MG63 (cell line): ENCODE measurements at regions not wholly inside any gene's neighbourhood (a gene's known extent, or its start where the extent isn't known, plus 50 kb on each side); places are given as distances from the start of the nearest gene placed in this dataset.

Source experiments
- DNase-seq: peaks from one replicate; pipeline ENCODE4 v3.0.0-alpha.2; 2020
- H3K27me3 ChIP-seq: fragments of 250-450 bp; sonication (Bioruptor Pico); 2 replicates; pipeline ENCODE4 v1.5.1; 2020; ENCODE audit warnings: mild to moderate bottlenecking, moderate library complexity
- H3K36me3 ChIP-seq: fragments of 250-450 bp; sonication (Bioruptor Pico); 2 replicates; pipeline ENCODE4 v1.5.1; 2020; ENCODE audit warnings: mild to moderate bottlenecking, moderate library complexity
- H3K4me3 ChIP-seq: fragments of 250-450 bp; sonication (Bioruptor Pico); 2 replicates; pipeline ENCODE4 v1.5.1; 2020; ENCODE audit warnings: mild to moderate bottlenecking, moderate library complexity
- H3K9me3 ChIP-seq: fragments of 250-450 bp; sonication (Bioruptor Pico); 2 replicates; pipeline ENCODE4 v1.5.1; 2020; ENCODE audit warnings: mild to moderate bottlenecking, moderate library complexity

GRCh38 chr2:122395687-122396086 is 640.2 kb downstream of the TSN start:
- no peak overlapping the region for H3K4me3 ChIP-seq
- H3K27me3 ChIP-seq, result no peaks in the 10 kb centered on the region
- H3K36me3 ChIP-seq, result no peaks in the 10 kb centered on the region
- no peaks in the 10 kb centered on the region for H3K9me3 ChIP-seq
- DNase-seq, result no peak

GRCh38 chr2:122411231-122411630 is 655.8 kb downstream of the TSN start:
- H3K36me3 ChIP-seq, result no peaks in the 10 kb centered on the region
- no peaks in the 10 kb centered on the region for H3K27me3 ChIP-seq
- no peak overlapping the region for H3K4me3 ChIP-seq
- peaks cover 10% of the 10 kb centered on the region for H3K9me3 ChIP-seq
- DNase-seq, result no peak

DNA sequence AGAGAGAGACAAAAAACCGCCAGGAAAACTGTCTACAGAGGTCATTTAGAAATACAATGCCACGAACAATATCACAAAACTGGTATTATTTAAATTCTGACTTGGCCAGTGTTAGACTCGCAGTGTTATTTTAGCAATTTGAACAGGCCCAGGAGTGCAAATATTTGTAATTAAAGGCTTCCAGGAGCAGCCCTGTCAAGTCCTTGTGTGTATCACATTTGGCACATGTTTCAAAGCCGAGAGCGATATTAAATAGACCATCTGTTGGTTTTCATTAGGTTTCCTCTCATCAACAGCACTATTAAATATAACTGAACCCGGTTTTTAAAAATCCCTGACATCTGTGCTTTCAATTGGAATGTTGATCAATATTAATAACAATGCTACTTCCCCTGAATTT is 656.9 kb downstream of the TSN start:
- no peak for DNase-seq

DNA sequence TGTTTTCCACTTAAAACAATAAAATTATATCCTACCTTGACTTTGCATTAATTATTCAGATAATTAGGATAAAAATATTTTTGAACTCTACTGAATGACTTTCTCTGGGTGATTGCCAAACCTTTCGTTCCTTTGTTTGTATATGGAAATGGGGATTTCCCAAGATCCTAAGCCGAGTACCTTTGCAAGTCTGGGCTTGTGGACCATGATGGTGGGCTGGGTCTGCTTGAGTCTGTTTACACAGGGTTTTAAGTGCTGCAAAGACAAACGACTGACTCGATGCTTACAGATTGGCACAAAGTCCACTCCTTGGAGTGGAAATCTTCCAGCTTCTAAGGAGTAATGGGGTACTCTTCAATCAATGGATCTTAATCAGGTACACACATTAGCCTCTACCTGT is 659.5 kb downstream of the TSN start:
- Histone ChIP-seq H3K27me3 (no peaks in the 10 kb centered on the region), H3K36me3 (no peaks in the 10 kb centered on the region), H3K9me3 (peaks cover 10% of the 10 kb centered on the region), H3K4me3 (no peak overlapping the region)
- peak; percentile 9 for DNase-seq

More for the DNA sequence above, 656.9 kb downstream of the TSN start:
- no peak overlapping the region for H3K4me3 ChIP-seq
- no peaks in the 10 kb centered on the region for H3K36me3 ChIP-seq
- peaks cover 10% of the 10 kb centered on the region for H3K9me3 ChIP-seq
- H3K27me3 ChIP-seq, result no peaks in the 10 kb centered on the region

DNA sequence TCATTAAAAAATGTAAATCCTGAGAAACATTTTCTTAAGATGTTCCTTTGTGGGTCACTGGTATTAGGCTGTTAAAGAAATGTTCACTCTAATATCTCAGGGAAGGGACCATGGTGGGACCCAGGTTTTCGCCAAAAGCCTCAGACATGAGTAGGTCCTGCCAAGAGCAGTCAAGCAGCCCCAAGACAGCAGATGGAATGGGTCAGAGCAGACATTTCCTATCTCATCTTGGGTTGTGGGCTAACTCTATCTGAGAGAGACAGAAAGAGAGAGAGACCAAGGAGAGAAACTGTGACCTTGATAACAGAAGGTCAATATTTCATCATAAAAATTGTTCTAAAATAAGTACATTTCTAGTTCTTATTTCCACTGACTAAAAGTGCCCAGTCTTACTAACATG is 661.7 kb downstream of the TSN start:
- Histone ChIP-seq H3K4me3 (no peak overlapping the region), H3K27me3 (no peaks in the 10 kb centered on the region), H3K36me3 (no peaks in the 10 kb centered on the region), H3K9me3 (no peaks in the 10 kb centered on the region; the same call in 1 of the 2 replicates)
- no peak for DNase-seq

GRCh38 chr2:122421775-122422174 is 666.3 kb downstream of the TSN start:
- no peaks in the 10 kb centered on the region for H3K36me3 ChIP-seq
- DNase-seq, result no peak
- no peak overlapping the region for H3K4me3 ChIP-seq
- H3K27me3 ChIP-seq, result no peaks in the 10 kb centered on the region
- H3K9me3 ChIP-seq, result no peaks in the 10 kb centered on the region

DNA sequence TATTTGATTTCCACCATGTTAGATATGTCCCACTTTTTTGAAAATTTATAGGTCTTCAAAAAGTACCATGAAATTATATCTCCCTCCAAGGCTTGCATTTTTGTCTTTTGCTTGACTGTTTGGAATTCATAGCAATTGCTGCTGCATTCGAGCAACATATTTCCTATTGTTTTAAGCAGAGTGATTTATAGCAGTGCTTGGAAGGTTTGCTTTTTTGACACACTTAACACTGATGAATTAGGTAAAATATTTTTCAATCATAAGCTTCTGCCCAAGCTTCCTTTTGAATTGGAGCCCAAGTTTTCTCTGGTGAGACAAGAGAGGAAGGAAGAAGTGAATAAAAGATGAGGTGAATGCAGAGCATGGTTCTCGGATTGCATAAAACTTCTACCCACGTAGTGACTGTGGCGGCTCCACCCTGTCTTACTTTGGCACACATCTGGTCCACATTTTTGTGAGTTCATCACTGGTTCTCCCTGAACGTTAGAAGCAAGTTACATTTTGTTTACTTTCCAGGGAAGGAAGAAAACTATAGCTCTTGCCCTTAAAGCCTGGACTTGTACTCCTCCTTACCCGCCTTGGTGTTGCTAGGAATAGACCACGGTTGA is 667.0 kb downstream of the TSN start:
- no peak overlapping the region for H3K4me3 ChIP-seq

DNA sequence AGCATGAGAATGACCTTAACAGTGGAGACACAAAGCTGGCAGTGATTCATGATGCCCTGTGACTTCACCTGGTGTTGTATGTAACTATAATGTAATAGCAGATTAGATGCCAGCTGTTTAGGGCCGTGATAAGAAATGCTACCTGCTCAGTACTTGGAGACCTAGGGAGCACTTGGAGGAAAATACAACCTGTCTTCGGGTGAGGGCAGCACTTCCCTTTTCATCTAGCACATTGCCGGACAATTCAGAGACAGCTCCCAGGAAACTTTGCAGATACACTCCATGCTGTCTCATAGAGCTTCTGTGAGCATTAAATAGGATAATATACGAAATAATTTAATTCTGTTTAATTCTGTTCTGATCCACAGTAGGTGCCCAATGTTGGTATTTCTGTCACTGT is 668.5 kb downstream of the TSN start:
- no peak for DNase-seq
- Histone ChIP-seq H3K4me3 (no peak overlapping the region), H3K27me3 (no peaks in the 10 kb centered on the region), H3K36me3 (no peaks in the 10 kb centered on the region), H3K9me3 (no peaks in the 10 kb centered on the region)

More for the DNA sequence above, 667.0 kb downstream of the TSN start:
- peak; percentile 4 for DNase-seq
- Histone ChIP-seq H3K36me3 (no peaks in the 10 kb centered on the region), H3K9me3 (no peaks in the 10 kb centered on the region), H3K27me3 (no peaks in the 10 kb centered on the region)

GRCh38 chr2:122433123-122433754 is 677.8 kb downstream of the TSN start:
- no peaks in the 10 kb centered on the region for H3K27me3 ChIP-seq
- no peak overlapping the region for H3K4me3 ChIP-seq
- no peak for DNase-seq
- no peaks in the 10 kb centered on the region for H3K9me3 ChIP-seq
- H3K36me3 ChIP-seq, result no peaks in the 10 kb centered on the region

DNA sequence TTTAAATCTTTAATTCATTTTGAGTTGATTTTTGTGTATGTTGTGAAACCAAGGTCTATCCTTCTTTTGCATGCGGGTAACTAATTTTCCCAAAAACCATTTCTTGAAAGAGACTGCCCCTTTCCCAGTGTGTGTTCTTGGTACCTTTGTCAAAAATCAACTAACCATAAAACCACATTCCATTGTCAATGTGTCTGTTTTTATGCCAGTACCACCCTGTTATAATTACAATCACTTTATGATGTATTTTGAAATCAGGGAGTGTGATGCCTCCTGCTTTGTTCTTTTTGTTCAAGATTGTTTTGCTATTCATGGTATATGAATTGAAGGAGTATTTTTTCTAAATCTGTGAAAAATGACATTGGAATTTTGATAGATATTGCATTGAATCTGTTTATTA is 689.6 kb downstream of the TSN start:
- H3K4me3 ChIP-seq, result no peak overlapping the region
- H3K36me3 ChIP-seq, result no peaks in the 10 kb centered on the region
- H3K27me3 ChIP-seq, result no peaks in the 10 kb centered on the region
- peaks cover 2% of the 10 kb centered on the region; the same call in 1 of the 2 replicates for H3K9me3 ChIP-seq
- DNase-seq, result no peak

GRCh38 chr2:122446761-122447160 is 691.3 kb downstream of the TSN start:
- Histone ChIP-seq H3K9me3 (peaks cover 3% of the 10 kb centered on the region; the same call in 1 of the 2 replicates), H3K36me3 (no peaks in the 10 kb centered on the region), H3K4me3 (no peak overlapping the region), H3K27me3 (no peaks in the 10 kb centered on the region)
- DNase-seq, result no peak

DNA sequence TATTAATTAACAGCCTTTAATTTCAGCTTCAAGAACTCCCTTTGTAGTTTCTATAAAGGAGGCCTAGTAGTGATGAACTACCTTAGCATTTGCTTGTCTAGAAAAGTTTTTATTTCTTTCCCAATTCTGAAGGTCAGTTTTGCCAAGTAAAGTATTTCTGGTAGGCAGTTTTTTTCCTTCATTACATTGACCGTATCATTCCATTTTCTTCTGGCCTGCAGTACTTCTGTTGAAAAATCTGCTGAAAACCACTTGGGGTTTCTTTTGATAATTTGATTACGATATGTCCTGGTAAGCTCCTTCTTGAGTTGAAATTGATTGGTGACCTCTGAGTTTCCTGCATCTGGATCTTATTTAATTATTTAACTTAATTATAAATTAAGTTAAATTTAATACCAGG is 691.8 kb downstream of the TSN start:
- no peaks in the 10 kb centered on the region for H3K36me3 ChIP-seq
- peaks cover 3% of the 10 kb centered on the region; the same call in 1 of the 2 replicates for H3K9me3 ChIP-seq
- no peaks in the 10 kb centered on the region for H3K27me3 ChIP-seq
- H3K4me3 ChIP-seq, result no peak overlapping the region
- DNase-seq, result no peak

GRCh38 chr2:122451040-122451439 is 695.6 kb downstream of the TSN start:
- peak; percentile 1 for DNase-seq
- no peaks in the 10 kb centered on the region for H3K27me3 ChIP-seq
- no peak overlapping the region for H3K4me3 ChIP-seq
- no peaks in the 10 kb centered on the region for H3K36me3 ChIP-seq
- peaks cover 8% of the 10 kb centered on the region; the same call in 1 of the 2 replicates for H3K9me3 ChIP-seq

DNA sequence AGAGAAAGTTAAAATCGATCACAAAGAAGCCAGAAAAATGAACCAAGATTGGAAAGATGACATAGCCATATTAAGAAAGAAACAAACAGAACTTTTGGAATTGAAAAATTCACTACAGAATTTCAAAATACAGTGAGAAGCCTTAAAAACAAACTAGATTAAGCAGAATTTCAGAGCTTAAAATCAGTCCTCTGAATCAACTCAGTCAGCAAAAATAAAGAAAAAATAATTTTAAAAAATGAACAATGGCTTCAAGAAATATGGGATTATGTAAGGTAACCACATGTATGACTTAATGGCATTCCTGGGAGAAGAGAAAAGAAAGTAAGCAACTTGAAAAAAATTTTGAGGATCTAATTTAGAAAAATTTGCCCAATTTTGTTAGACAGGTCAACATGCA is 696.2 kb downstream of the TSN start:
- Histone ChIP-seq H3K27me3 (no peaks in the 10 kb centered on the region), H3K4me3 (no peak overlapping the region), H3K9me3 (peaks cover 8% of the 10 kb centered on the region; the same call in 1 of the 2 replicates), H3K36me3 (no peaks in the 10 kb centered on the region)
- no peak for DNase-seq

DNA sequence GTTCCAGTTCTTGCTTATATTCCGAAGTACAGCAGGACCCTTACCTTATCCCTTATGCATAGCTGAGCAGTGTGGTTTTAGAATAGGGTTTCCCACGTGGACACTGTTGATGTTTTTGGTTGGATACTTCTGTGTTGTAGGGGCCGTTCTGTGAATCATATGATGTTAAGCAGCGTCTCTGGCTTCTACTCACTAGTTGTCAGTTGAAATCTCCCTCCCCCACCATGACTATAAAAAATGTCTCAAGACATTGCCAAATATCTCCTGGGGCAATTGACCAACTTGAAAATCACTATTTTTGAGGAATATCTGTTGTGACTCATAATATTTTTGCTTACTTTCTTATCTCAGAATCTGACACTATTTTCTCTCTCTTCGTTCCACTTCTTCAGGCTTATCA is 713.7 kb downstream of the TSN start:
- Histone ChIP-seq H3K27me3 (no peaks in the 10 kb centered on the region), H3K9me3 (no peaks in the 10 kb centered on the region), H3K4me3 (no peak overlapping the region), H3K36me3 (no peaks in the 10 kb centered on the region)
- DNase-seq, result no peak

DNA sequence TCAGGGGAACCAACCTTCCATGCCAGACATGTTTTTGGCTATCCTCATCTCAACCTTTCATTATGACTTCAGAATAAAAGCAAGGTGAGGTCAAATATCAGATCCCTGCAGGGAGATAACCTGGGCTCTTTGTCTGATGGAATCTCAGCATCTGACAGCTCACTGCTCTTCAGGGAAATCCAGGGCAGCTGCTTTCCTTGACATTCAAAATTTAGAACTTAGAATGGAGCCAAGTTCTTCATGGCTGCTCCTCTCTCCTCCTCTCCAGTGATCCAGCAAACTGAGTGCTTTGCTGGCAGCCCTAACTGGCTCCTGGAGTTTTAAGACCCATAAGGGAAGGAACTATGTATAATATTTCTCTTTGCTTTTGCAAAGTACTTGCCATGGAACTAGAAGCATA is 716.3 kb downstream of the TSN start:
- no peak overlapping the region for H3K4me3 ChIP-seq
- no peaks in the 10 kb centered on the region for H3K9me3 ChIP-seq
- no peak for DNase-seq
- H3K36me3 ChIP-seq, result no peaks in the 10 kb centered on the region
- no peaks in the 10 kb centered on the region for H3K27me3 ChIP-seq

GRCh38 chr2:122478117-122478516 is 722.7 kb downstream of the TSN start:
- no peak overlapping the region for H3K4me3 ChIP-seq
- H3K36me3 ChIP-seq, result no peaks in the 10 kb centered on the region
- no peaks in the 10 kb centered on the region for H3K27me3 ChIP-seq
- no peak for DNase-seq
- H3K9me3 ChIP-seq, result no peaks in the 10 kb centered on the region

DNA sequence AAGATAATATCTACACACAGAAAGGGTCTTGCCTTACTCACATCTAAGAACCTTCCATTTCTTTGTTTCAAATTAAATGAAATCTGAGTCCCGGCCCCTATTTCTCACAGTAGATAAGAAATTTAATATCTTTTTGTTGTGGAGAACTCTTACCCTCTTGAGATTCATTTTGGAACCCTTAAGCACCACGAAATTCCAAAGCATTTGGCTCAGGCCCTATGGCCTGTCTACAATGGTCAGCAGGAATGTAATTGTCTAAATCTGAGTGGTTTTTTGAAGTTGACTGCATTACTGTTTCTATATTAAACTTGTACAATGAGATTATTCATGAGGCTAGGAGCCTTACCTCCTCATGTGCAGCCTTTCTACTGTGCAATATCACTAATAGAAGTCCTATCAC is 723.3 kb downstream of the TSN start:
- no peaks in the 10 kb centered on the region for H3K9me3 ChIP-seq
- H3K4me3 ChIP-seq, result no peak overlapping the region
- DNase-seq, result no peak
- no peaks in the 10 kb centered on the region for H3K36me3 ChIP-seq
- no peaks in the 10 kb centered on the region for H3K27me3 ChIP-seq
